NCI-H1436 (cell line): ENCODE measurements at regions not wholly inside any gene's neighbourhood (a gene's known extent, or its start where the extent isn't known, plus 50 kb on each side); places are given as distances from the start of the nearest gene placed in this dataset.

Source experiments
- DNase-seq: peaks from one replicate; lab custom pipeline; 2025; lab: John Stamatoyannopoulos, UW

- DNase-seq = no peak
Measured at GRCh38 chr5:110359221-110359620, 367.2 kb downstream of the TMEM232 start.

GRCh38 chr5:110361471-110361870 lies 365.0 kb downstream of the TMEM232 start:
- no peak for DNase-seq

- DNase-seq = no peak
Measured at GRCh38 chr5:110362261-110362660, 364.2 kb downstream of the TMEM232 start.

GRCh38 chr5:110366716-110367115 lies 359.8 kb downstream of the TMEM232 start:
- DNase-seq = no peak
